Stimulated activated CD8-positive, alpha-beta memory T cell treated with anti-CD3 and anti-CD28 coated beads, Interleukin-4, amount 100 ng/mL, for 24 hours (primary cell): ENCODE measurements at regions not wholly inside any gene's neighbourhood (a gene's known extent, or its start where the extent isn't known, plus 50 kb on each side); places are given as distances from the start of the nearest gene placed in this dataset.

Experiments used
- DNase-seq: peaks from one replicate; pipeline ENCODE4 v3.0.0-alpha.2; 2020; ENCODE audit warnings: low read depth

GRCh38 chr4:104964410-104965175 lies 182.1 kb upstream of the TET2 start:
- no peak for DNase-seq

- DNase-seq = no peak
These were observed 180.2 kb upstream of the TET2 start for GRCh38 chr4:104966349-104967033.

GRCh38 chr4:104967034-104967401 lies 179.7 kb upstream of the TET2 start:
- no peak for DNase-seq

GRCh38 chr4:104969394-104970082 lies 177.1 kb upstream of the TET2 start:
- DNase-seq = no peak

- DNase-seq = no peak
These were observed 175.2 kb upstream of the TET2 start for GRCh38 chr4:104971462-104971861.

GRCh38 chr4:104973708-104974107 lies 173.0 kb upstream of the TET2 start:
- DNase-seq = no peak

GRCh38 chr4:104975617-104976016 lies 171.1 kb upstream of the TET2 start:
- no peak for DNase-seq

GRCh38 chr4:104976262-104976661 lies 170.4 kb upstream of the TET2 start:
- no peak for DNase-seq

GRCh38 chr4:104979083-104979760 lies 167.5 kb upstream of the TET2 start:
- no peak for DNase-seq

- DNase-seq = no peak
These were observed 163.0 kb upstream of the TET2 start for GRCh38 chr4:104983615-104984179.

- no peak for DNase-seq
These were observed 160.4 kb upstream of the TET2 start for GRCh38 chr4:104986306-104986705.

- no peak for DNase-seq
These were observed 157.3 kb upstream of the TET2 start for GRCh38 chr4:104989371-104989770.

- no peak for DNase-seq
These were observed 144.4 kb upstream of the TET2 start for GRCh38 chr4:105002278-105002677.

GRCh38 chr4:105014234-105014633 lies 132.4 kb upstream of the TET2 start:
- DNase-seq = no peak

- no peak for DNase-seq
These were observed 132.0 kb upstream of the TET2 start for GRCh38 chr4:105014635-105015034.

- no peak for DNase-seq
These were observed 130.9 kb upstream of the TET2 start for GRCh38 chr4:105015750-105016149.

GRCh38 chr4:105022811-105023667 lies 123.6 kb upstream of the TET2 start:
- DNase-seq = no peak

GRCh38 chr4:105023668-105024055 lies 123.0 kb upstream of the TET2 start:
- DNase-seq = no peak

- DNase-seq = no peak
These were observed 121.2 kb upstream of the TET2 start for GRCh38 chr4:105025263-105026017.

- DNase-seq = no peak
These were observed 109.7 kb upstream of the TET2 start for GRCh38 chr4:105036991-105037390.

- no peak for DNase-seq
These were observed 104.2 kb upstream of the TET2 start for GRCh38 chr4:105042451-105042850.
